Stomach (tissue), 4 donors: ENCODE measurements at regions not wholly inside any gene's neighbourhood (a gene's known extent, or its start where the extent isn't known, plus 50 kb on each side); places are given as distances from the start of the nearest gene placed in this dataset.

Source experiments
- POLR2A ChIP-seq, 4 donors: fragments of 450-650 bp; IDR thresholded peaks; one replicate each; pipeline ENCODE4 v1.6.1; 2016; ENCODE audit warnings: antibody characterized with exemption in 4 of 4, control low read depth in 2 of 4, mild to moderate bottlenecking in 1 of 4, moderate library complexity in 1 of 4
- POLR2AphosphoS5 ChIP-seq, 3 donors: sonication (generic); formaldehyde crosslinking; IDR thresholded peaks; one replicate each; pipeline ENCODE4 v1.6.1; 2016; ENCODE audit warnings: antibody characterized with exemption in 3 of 3
- TF ChIP-seq, protein P1 (sequence below), 7 experiments: fragments of 450-650 bp in 4 of 7; fragments of 200-600 bp in 3 of 7; sonication (generic) in 3 of 7; IDR thresholded peaks; one replicate each; pipeline ENCODE4 v1.5.1; 2016 to 2019; ENCODE audit warnings: antibody characterized with exemption in 7 of 7, control low read depth in 2 of 7, mild to moderate bottlenecking in 1 of 7

DNA sequence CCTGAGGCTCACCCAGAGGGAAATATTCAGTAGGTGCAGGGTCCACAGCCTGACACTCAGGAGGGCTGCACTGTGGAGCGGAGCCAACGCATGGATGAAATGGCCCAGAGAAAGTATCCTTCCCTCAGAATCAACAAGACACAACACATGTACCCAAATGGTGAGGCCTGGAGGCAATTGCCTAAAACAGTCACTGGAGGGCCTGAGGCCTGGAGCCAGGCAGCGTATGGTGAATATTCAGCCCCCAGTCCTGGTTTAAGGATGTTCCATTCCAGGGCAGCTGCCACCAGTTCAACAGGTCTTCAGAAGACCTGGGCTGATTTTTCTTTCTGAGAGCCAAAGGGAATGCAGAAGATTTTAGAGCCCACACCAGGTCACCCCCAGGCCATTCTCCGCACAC, 264.8 kb downstream of the INSC start:
- TF ChIP-seq, protein P1, sequence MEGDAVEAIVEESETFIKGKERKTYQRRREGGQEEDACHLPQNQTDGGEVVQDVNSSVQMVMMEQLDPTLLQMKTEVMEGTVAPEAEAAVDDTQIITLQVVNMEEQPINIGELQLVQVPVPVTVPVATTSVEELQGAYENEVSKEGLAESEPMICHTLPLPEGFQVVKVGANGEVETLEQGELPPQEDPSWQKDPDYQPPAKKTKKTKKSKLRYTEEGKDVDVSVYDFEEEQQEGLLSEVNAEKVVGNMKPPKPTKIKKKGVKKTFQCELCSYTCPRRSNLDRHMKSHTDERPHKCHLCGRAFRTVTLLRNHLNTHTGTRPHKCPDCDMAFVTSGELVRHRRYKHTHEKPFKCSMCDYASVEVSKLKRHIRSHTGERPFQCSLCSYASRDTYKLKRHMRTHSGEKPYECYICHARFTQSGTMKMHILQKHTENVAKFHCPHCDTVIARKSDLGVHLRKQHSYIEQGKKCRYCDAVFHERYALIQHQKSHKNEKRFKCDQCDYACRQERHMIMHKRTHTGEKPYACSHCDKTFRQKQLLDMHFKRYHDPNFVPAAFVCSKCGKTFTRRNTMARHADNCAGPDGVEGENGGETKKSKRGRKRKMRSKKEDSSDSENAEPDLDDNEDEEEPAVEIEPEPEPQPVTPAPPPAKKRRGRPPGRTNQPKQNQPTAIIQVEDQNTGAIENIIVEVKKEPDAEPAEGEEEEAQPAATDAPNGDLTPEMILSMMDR (IDR thresholded peaks at IDR 0.05), result no peak
- no peak for TF ChIP-seq POLR2AphosphoS5 (IDR thresholded peaks at IDR 0.05)
- TF ChIP-seq POLR2A (IDR thresholded peaks at IDR 0.05), result no peak
